CD4-positive, CD25-positive, alpha-beta regulatory T cell (primary cell): ENCODE measurements at regions not wholly inside any gene's neighbourhood (a gene's known extent, or its start where the extent isn't known, plus 50 kb on each side); places are given as distances from the start of the nearest gene placed in this dataset.

Source experiments
- ATAC-seq, 2 donors: fragments of 150-1000 bp; cut with Tn5 transposase; one replicate each; pipeline ENCODE4 v1.10.0; 2021; ENCODE audit warnings: low read depth in 2 of 2, moderate number of reproducible peaks in 2 of 2, moderate library complexity in 1 of 2
- DNase-seq, 3 donors: peaks; one replicate each; pipeline versions ENCODE4 v3.0.0 to v3.0.0-alpha.2; 2012 to 2022; ENCODE audit warnings: mixed read lengths in 1 of 3
- H3K27ac ChIP-seq: one replicate; pipeline ENCODE4 v1.7.0; 2013; ENCODE audit warnings: mild to moderate bottlenecking, low read length; ENCODE audit not compliant: insufficient read depth, poor library complexity, severe bottlenecking
- H3K27me3 ChIP-seq: one replicate; pipeline ENCODE4 v1.7.0; 2013; ENCODE audit warnings: low read length; ENCODE audit not compliant: control insufficient read depth, insufficient read depth
- H3K36me3 ChIP-seq: one replicate; pipeline ENCODE4 v1.7.0; 2013; ENCODE audit warnings: mild to moderate bottlenecking, low read length, moderate library complexity; ENCODE audit not compliant: control insufficient read depth, insufficient read depth
- H3K4me1 ChIP-seq: 2 replicates; pipeline ENCODE4 v1.7.0; 2013; ENCODE audit warnings: mild to moderate bottlenecking, low read length; ENCODE audit not compliant: insufficient read depth, control insufficient read depth, poor library complexity, severe bottlenecking
- H3K4me3 ChIP-seq: one replicate; pipeline ENCODE4 v1.7.0; 2013; ENCODE audit warnings: low read depth, mild to moderate bottlenecking, low read length, moderate library complexity
- H3K9me3 ChIP-seq, 2 experiments: 1 replicate in 1 of 2; 2 replicates in 1 of 2; pipeline ENCODE4 v1.7.0; 2013; ENCODE audit warnings: low read length in 2 of 2, mild to moderate bottlenecking in 1 of 2, moderate library complexity in 1 of 2; ENCODE audit not compliant: control insufficient read depth in 2 of 2
- H3K27ac Mint-ChIP-seq, 3 donors: one replicate each; pipeline ENCODE4 v1.8.0; 2020 to 2022; ENCODE audit warnings: mild to moderate bottlenecking in 3 of 3, mixed read lengths in 3 of 3, moderate library complexity in 2 of 3
- H3K27me3 Mint-ChIP-seq: one replicate; pipeline ENCODE4 v1.8.0; 2022; ENCODE audit warnings: mild to moderate bottlenecking, mixed read lengths
- H3K36me3 Mint-ChIP-seq: one replicate; pipeline ENCODE4 v1.8.0; 2020; ENCODE audit warnings: mixed read lengths
- H3K4me1 Mint-ChIP-seq, 4 donors: one replicate each; pipeline ENCODE4 v1.8.0; 2020 to 2022; ENCODE audit warnings: mixed read lengths in 4 of 4, mild to moderate bottlenecking in 1 of 4
- H3K4me3 Mint-ChIP-seq, 4 donors: one replicate each; pipeline ENCODE4 v1.8.0; 2020 to 2022; ENCODE audit warnings: mild to moderate bottlenecking in 4 of 4, mixed read lengths in 4 of 4, moderate library complexity in 3 of 4
- H3K9me3 Mint-ChIP-seq, 7 donors: one replicate each; pipeline ENCODE4 v1.8.0; 2020 to 2022; ENCODE audit warnings: mixed read lengths in 7 of 7, mild to moderate bottlenecking in 3 of 7, moderate library complexity in 2 of 7

GRCh38 chr11:80041136-80042000, 600.5 kb upstream of the TENM4 start:
- Mint-ChIP-seq H3K27me3 (no peaks in the 10 kb centered on the region), H3K9me3 (peaks cover 3 to 14% (median 5%) of the 10 kb centered on the region in 7 donors), H3K36me3 (no peaks in the 10 kb centered on the region), H3K27ac (no peak overlapping the region), H3K4me1 (no peaks in the 10 kb centered on the region), H3K4me3 (no peak overlapping the region)
- H3K27me3 ChIP-seq, result no peaks in the 10 kb centered on the region
- no peak overlapping the region for H3K4me3 ChIP-seq
- DNase-seq (no peak), ATAC-seq (no peak)
- H3K27ac ChIP-seq, result no peak overlapping the region
- no peaks in the 10 kb centered on the region for H3K4me1 ChIP-seq
- no peaks in the 10 kb centered on the region for H3K9me3 ChIP-seq
- no peaks in the 10 kb centered on the region for H3K36me3 ChIP-seq

DNA sequence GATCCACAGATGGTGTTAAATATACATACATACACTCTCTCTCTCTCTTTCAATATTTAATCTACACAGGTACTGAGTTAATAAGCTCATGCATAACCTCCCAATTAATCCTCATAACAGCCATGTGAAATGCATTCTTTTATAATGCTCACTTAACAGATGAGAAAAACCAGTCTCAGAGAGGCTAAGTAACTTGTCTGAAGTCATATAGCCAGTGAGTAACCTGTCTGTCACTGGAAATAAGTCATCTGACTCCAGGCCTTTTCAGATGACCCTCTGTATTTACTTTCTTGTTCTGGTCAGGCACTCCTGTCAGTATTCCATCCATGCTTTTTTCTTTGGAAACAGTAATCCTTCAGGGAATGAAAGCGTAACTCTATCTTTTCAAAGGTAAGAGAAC, 594.0 kb upstream of the TENM4 start:
- no peaks in the 10 kb centered on the region for H3K36me3 ChIP-seq
- peaks cover 0 to 18% (median 5%) of the 10 kb centered on the region in 7 donors for H3K9me3 Mint-ChIP-seq
- H3K36me3 Mint-ChIP-seq, result no peaks in the 10 kb centered on the region
- no peak overlapping the region for H3K4me3 ChIP-seq
- H3K9me3 ChIP-seq, result no peaks in the 10 kb centered on the region
- no peaks in the 10 kb centered on the region for H3K27me3 Mint-ChIP-seq
- no peak overlapping the region for H3K4me3 Mint-ChIP-seq
- DNase-seq (no peak), ATAC-seq (no peak)
- no peak overlapping the region for H3K27ac ChIP-seq
- H3K4me1 Mint-ChIP-seq, result no peaks in the 10 kb centered on the region
- no peaks in the 10 kb centered on the region for H3K4me1 ChIP-seq
- H3K27ac Mint-ChIP-seq, result no peak overlapping the region
- no peaks in the 10 kb centered on the region for H3K27me3 ChIP-seq

DNA sequence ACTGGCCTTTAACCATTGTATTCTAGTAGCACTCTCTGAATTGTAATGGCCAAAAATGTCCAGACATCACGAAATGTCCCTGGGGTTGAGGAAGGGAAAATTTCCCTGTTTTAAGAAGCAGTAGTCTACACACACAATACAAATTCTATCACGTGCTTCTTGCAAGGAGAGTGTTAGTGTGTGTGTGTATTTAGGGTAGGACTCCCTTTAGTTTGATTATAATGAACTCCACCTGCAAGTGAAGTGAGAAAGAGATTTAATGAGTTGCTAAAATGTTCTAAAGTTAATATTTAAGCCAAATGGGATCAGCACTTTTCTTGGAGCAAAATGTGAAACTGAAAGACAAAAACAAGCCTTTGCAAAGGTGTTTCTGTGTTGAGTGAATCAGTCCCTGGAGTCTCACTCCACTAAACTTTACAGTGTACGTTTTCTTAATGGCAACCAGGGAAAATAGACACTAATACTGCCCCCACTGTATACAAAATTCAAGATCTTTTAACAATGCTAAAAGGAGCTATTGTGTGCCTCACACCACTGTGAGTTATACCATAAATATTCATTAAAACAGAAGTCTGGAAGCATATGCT, 590.3 kb upstream of the TENM4 start:
- no peak overlapping the region for H3K4me3 Mint-ChIP-seq
- Histone ChIP-seq H3K27ac (no peak overlapping the region), H3K9me3 (no peaks in the 10 kb centered on the region), H3K36me3 (no peaks in the 10 kb centered on the region), H3K4me1 (no peaks in the 10 kb centered on the region), H3K4me3 (no peak overlapping the region), H3K27me3 (no peaks in the 10 kb centered on the region)
- H3K27me3 Mint-ChIP-seq, result no peaks in the 10 kb centered on the region
- DNase-seq, result no peak
- no peaks in the 10 kb centered on the region for H3K4me1 Mint-ChIP-seq
- peaks cover 0 to 10% (median 5%) of the 10 kb centered on the region in 7 donors for H3K9me3 Mint-ChIP-seq
- H3K27ac Mint-ChIP-seq, result no peak overlapping the region
- ATAC-seq, result no peak
- H3K36me3 Mint-ChIP-seq, result no peaks in the 10 kb centered on the region

GRCh38 chr11:80028998-80029397, 588.2 kb upstream of the TENM4 start:
- Mint-ChIP-seq H3K9me3 (peaks cover 0 to 12% (median 3%) of the 10 kb centered on the region in 7 donors), H3K4me3 (no peak overlapping the region), H3K27me3 (no peaks in the 10 kb centered on the region), H3K27ac (no peak overlapping the region), H3K4me1 (no peaks in the 10 kb centered on the region), H3K36me3 (no peaks in the 10 kb centered on the region)
- DNase-seq (no peak), ATAC-seq (no peak)
- Histone ChIP-seq H3K36me3 (no peaks in the 10 kb centered on the region), H3K27ac (no peak overlapping the region), H3K4me3 (no peak overlapping the region), H3K9me3 (no peaks in the 10 kb centered on the region), H3K4me1 (no peaks in the 10 kb centered on the region), H3K27me3 (no peaks in the 10 kb centered on the region)

- no peak overlapping the region for H3K27ac ChIP-seq
- H3K4me1 ChIP-seq, result no peaks in the 10 kb centered on the region
- ATAC-seq, result no peak
- H3K36me3 Mint-ChIP-seq, result no peaks in the 10 kb centered on the region
- H3K36me3 ChIP-seq, result no peaks in the 10 kb centered on the region
- no peak for DNase-seq
- no peak overlapping the region for H3K27ac Mint-ChIP-seq
- no peaks in the 10 kb centered on the region for H3K4me1 Mint-ChIP-seq
- H3K9me3 ChIP-seq, result no peaks in the 10 kb centered on the region
- no peaks in the 10 kb centered on the region for H3K27me3 ChIP-seq
- H3K4me3 Mint-ChIP-seq, result no peak overlapping the region
- peaks cover 2 to 11% (median 3%) of the 10 kb centered on the region in 7 donors for H3K9me3 Mint-ChIP-seq
- H3K27me3 Mint-ChIP-seq, result no peaks in the 10 kb centered on the region
- no peak overlapping the region for H3K4me3 ChIP-seq
These were observed 583.3 kb upstream of the TENM4 start for GRCh38 chr11:80024119-80024518.

DNA sequence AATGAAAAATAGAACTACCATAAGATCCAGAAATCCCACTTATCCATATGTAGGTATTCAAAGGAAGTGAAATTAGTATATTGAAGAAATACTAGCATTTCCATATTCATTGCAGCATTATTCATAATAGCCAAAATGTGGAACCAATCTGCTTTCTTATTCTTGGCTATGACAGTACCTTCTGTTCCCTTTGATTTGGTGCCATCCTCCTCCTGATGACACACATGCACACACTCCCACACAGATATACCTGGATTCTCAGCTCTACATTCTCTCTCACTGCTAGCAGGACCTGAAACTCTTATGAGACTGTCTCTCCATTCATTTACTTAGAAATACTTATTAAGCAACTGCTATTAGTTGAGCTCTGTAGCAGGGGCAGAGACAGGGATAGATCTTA, 582.6 kb upstream of the TENM4 start:
- no peaks in the 10 kb centered on the region for H3K36me3 ChIP-seq
- Mint-ChIP-seq H3K27me3 (no peaks in the 10 kb centered on the region), H3K4me3 (no peak overlapping the region), H3K4me1 (no peaks in the 10 kb centered on the region), H3K27ac (no peak overlapping the region), H3K9me3 (peaks cover 2 to 11% (median 3%) of the 10 kb centered on the region in 7 donors), H3K36me3 (no peaks in the 10 kb centered on the region)
- no peaks in the 10 kb centered on the region for H3K27me3 ChIP-seq
- DNase-seq (no peak), ATAC-seq (no peak)
- no peak overlapping the region for H3K4me3 ChIP-seq
- H3K9me3 ChIP-seq, result no peaks in the 10 kb centered on the region
- no peak overlapping the region for H3K27ac ChIP-seq
- H3K4me1 ChIP-seq, result no peaks in the 10 kb centered on the region

DNA sequence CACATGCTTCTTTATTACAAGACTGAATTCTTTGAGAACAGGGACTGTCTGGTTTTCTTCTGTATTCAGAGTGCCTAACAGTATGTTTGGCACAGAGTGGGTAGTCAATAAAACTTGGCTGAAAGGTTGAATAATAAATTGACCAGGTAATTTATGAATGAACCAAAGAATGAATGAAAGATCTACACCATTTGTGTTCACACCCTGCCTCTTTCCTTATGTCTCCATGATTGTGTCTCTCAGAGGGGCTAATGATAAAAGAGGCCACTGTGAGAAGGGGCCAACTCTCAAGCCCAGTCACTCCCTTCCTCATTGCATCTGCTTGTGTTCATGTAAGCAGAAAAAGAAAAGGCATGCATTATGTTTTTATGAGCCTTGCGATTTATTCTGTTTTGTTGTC, 569.7 kb upstream of the TENM4 start:
- Histone ChIP-seq H3K27ac (no peak overlapping the region), H3K36me3 (no peaks in the 10 kb centered on the region), H3K9me3 (no peaks in the 10 kb centered on the region), H3K4me1 (no peaks in the 10 kb centered on the region), H3K27me3 (no peaks in the 10 kb centered on the region), H3K4me3 (no peak overlapping the region)
- ATAC-seq, result no peak
- Mint-ChIP-seq H3K36me3 (no peaks in the 10 kb centered on the region), H3K9me3 (peaks cover 2 to 18% (median 5%) of the 10 kb centered on the region in 7 donors), H3K4me1 (no peaks in the 10 kb centered on the region), H3K27me3 (no peaks in the 10 kb centered on the region), H3K27ac (no peak overlapping the region), H3K4me3 (no peak overlapping the region)
- DNase-seq, result no peak

- H3K36me3 Mint-ChIP-seq, result no peaks in the 10 kb centered on the region
- peaks cover 2 to 21% (median 6%) of the 10 kb centered on the region in 7 donors for H3K9me3 Mint-ChIP-seq
- H3K4me3 ChIP-seq, result no peak overlapping the region
- H3K27ac ChIP-seq, result no peak overlapping the region
- no peaks in the 10 kb centered on the region for H3K27me3 Mint-ChIP-seq
- no peaks in the 10 kb centered on the region for H3K36me3 ChIP-seq
- H3K9me3 ChIP-seq, result no peaks in the 10 kb centered on the region
- H3K4me1 ChIP-seq, result no peaks in the 10 kb centered on the region
- no peaks in the 10 kb centered on the region for H3K27me3 ChIP-seq
- H3K27ac Mint-ChIP-seq, result no peak overlapping the region
- no peak for ATAC-seq
- H3K4me3 Mint-ChIP-seq, result no peak overlapping the region
- H3K4me1 Mint-ChIP-seq, result no peaks in the 10 kb centered on the region
- DNase-seq, result no peak
These were observed 568.3 kb upstream of the TENM4 start for GRCh38 chr11:80009081-80009480.
